ENCODE measurements at regions not wholly inside any gene's neighbourhood (a gene's known extent, or its start where the extent isn't known, plus 50 kb on each side); places are given as distances from the start of the nearest gene placed in this dataset.

GRCh38 chr7:25381818-25382589 lies 153.7 kb upstream of the NPVF start:
- TF ChIP-seq CTCF (IDR thresholded peaks at IDR 0.05; ENCODE audit: insufficient read depth, low read length) (no peak), REST (IDR thresholded peaks at IDR 0.05; ENCODE audit: insufficient replicate concordance, low read depth) (no peak), POLR2AphosphoS5 (IDR thresholded peaks at IDR 0.05; ENCODE audit: low read depth) (no peak), GABPA (IDR thresholded peaks at IDR 0.05; ENCODE audit: low read depth) (no peak), SPI1 (IDR thresholded peaks at IDR 0.05; ENCODE audit: borderline replicate concordance, low read depth) (no peak)

Data from HL-60 (cell line).